GM21515 (cell line): ENCODE measurements at regions not wholly inside any gene's neighbourhood (a gene's known extent, or its start where the extent isn't known, plus 50 kb on each side); places are given as distances from the start of the nearest gene placed in this dataset.

ENCODE experiments used
- ATAC-seq: cut with Tn5 transposase; IDR thresholded peaks from one replicate; pipeline ENCODE4 v1.9.1; 2021; ENCODE audit not compliant: unreplicated experiment

DNA sequence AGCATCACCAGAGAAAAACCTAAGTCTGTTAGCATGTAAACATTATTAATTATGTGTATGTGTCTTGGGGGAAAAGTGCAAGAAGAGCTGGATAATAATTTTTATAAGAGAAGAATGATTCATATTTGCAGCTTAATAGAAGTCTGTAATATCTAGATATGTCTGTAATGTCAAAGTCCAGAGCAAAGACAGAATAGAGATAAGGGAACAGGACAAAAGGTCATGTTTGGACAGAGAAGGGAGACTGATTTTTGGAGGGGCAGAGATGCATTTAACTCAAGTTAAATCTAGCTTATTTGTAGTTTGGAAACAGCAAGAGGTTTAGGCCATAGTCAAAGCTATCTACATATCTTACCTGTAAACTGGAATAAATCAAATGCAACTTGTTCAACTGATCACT is 61.2 kb downstream of the MAGED1 start:
- ATAC-seq: no peak

- ATAC-seq: peak; percentile 99
Measured at GRCh38 chrX:51955200-51955599, 61.8 kb downstream of the MAGED1 start.

DNA sequence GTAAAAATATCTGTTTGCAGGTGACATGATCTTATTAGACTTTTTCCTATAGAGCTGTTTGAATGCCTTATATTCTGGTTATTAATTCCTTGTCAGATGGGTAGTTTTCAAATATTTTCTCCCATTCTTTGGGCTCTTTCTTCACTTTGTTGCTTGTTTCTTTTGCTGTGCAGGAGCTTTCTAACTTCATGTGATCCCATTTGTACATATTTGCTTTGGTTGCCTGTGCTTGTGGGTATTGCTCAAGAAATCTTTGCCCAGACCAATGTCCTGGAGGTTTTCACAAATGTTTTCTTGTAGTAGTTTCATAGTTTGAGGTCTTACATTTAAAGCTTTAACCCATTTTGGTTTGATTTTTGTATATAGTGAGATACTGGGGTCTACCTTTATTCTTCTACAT is 63.0 kb downstream of the MAGED1 start:
- ATAC-seq: no peak

GRCh38 chrX:51975360-51975759 is 81.9 kb downstream of the MAGED1 start:
- no peak for ATAC-seq

GRCh38 chrX:51975811-51976210 is 82.4 kb downstream of the MAGED1 start:
- no peak for ATAC-seq

DNA sequence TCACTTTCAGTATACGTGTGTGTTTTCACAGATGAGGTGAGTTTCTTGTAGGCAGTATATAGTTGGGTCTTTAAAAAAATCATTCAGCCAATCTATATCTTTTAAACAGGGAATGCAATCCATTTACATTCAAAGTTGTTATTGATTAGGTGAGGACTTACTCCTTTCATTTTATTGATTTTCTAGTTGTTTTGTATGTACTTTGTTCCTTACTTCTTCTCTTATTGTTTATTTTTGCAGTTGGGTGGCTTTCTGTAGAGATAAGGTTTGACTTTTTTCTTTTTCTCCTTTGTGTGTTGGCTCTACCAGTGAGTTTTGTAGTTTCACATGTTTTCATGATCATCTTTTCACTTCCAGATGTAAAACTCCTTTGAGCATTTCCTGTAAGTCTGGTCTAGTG is 83.1 kb downstream of the MAGED1 start:
- no peak for ATAC-seq
